Psoas muscle (tissue), 7 donors: ENCODE measurements at regions not wholly inside any gene's neighbourhood (a gene's known extent, or its start where the extent isn't known, plus 50 kb on each side); places are given as distances from the start of the nearest gene placed in this dataset.

Source experiments
- ATAC-seq, 4 donors: fragments of 200-7000 bp; cut with Tn5 transposase; one replicate each; pipeline ENCODE4 v1.9.1; 2020; ENCODE audit warnings: moderate library complexity in 3 of 4, mild to moderate bottlenecking in 2 of 4
- DNase-seq, 2 donors: peaks; one replicate each; pipeline ENCODE4 v3.0.0-alpha.2; 2020
- H3K27ac ChIP-seq: fragments of 200-600 bp; one replicate; pipeline ENCODE4 v1.8.0; 2022
- H3K27me3 ChIP-seq, 3 donors: fragments of 200-600 bp in 1 of 3; one replicate each; pipeline versions ENCODE4 v1.6.1 to v1.8.0; 2013 to 2022; ENCODE audit warnings: low read length in 2 of 3, mild to moderate bottlenecking in 2 of 3, moderate library complexity in 1 of 3; ENCODE audit not compliant: insufficient read depth in 3 of 3
- H3K36me3 ChIP-seq, 2 donors: fragments of 200-600 bp in 1 of 2; one replicate each; pipeline versions ENCODE4 v1.6.1 to v1.8.0; 2013 to 2022; ENCODE audit warnings: low read depth in 1 of 2, mild to moderate bottlenecking in 1 of 2, moderate library complexity in 1 of 2; ENCODE audit not compliant: insufficient read depth in 1 of 2
- H3K4me1 ChIP-seq: fragments of 200-600 bp; one replicate; pipeline ENCODE4 v1.8.0; 2022
- H3K4me3 ChIP-seq: fragments of 200-600 bp; one replicate; pipeline ENCODE4 v1.8.0; 2022; ENCODE audit warnings: mild to moderate bottlenecking
- H3K9me3 ChIP-seq: fragments of 200-600 bp; one replicate; pipeline ENCODE4 v1.8.0; 2022
- WGBS, 3 donors: extraction: QIAGEN DNeasy Blood & Tissue Kit; methylation state at CpG; one replicate each; pipeline versions ENCODE4 v1.1.6 to v1.1.7; 2013; 5-methylcytosine and 5-hydroxymethylcytosine counted together
- intact Hi-C, 2 donors: fragments of 100-400 bp; cut with DNase I; formaldehyde crosslinking; loops; one replicate each; pipeline versions ENCODE4 v1.11.0 to v1.14.2; 2022
- TF ChIP-seq, protein P1 (sequence below): fragments of 200-600 bp; IDR thresholded peaks from one replicate; pipeline ENCODE4 v1.8.0; 2022; ENCODE audit warnings: antibody characterized with exemption
- donor health status: healthy with polysubstance abuse.
- donor health status: DM: no; HTN: no; CAD: no; lungs with moderate emphysema.
- donor health status: Bipolar disorder and iron deficiency.
- donor health status: healthy.
- donor health status: DM: yes; HTN: yes; CAD: no.
- donor health status: DM: no; HTN: no; CAD: no.
- donor health status: DM: yes; HTN: yes; CAD: no.

DNA sequence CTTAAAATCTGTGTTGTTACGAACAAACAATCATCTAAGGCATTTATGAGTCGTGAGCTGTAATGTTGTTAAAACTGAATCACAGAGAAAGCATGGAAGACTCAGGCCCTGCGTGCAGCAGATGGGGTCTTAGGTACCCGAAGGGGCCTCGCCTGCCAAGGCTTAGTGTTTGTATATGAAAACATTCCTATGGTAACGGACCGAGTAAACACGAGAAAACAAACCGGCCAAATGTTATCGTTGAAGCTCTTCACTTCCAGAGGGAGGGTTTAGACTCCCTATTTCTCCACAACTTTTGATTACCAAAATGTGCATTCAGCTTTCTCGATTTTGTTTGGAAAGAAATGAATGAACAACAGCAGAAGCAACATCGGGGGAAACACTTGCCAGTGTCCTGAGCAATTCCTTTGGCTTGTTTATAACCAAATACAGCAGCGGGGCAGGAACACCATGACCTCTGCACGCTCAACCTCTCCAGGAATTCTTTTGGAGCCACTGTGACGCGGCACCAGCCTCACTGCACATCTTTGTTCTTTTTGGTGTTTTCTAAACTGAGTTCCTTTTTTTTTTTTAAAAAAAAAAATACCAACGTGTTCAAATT is 121.6 kb upstream of the KLF6 start:
- DNase-seq, result peak; percentile 30 to 70
- Histone ChIP-seq H3K27me3 (no peaks in the 10 kb centered on the region), H3K9me3 (no peaks in the 10 kb centered on the region), H3K4me3 (no peak overlapping the region), H3K36me3 (no peaks in the 10 kb centered on the region), H3K27ac (peak overlapping the region; percentile 15), H3K4me1 (no peaks in the 10 kb centered on the region)
- WGBS, 3 donors, result 37 to 60% (median 46%) methylated on average over 17 of the region's 17 CpGs
- intact Hi-C loops, result loop anchor here in 1 of 2 donors (5.0 kb wide), 1 partner anchor 439 kb away; no protein-coding TSS in a partner anchor
- peak in 2 of 4 donors; percentile 57 to 59 for ATAC-seq
- TF ChIP-seq, protein P1, sequence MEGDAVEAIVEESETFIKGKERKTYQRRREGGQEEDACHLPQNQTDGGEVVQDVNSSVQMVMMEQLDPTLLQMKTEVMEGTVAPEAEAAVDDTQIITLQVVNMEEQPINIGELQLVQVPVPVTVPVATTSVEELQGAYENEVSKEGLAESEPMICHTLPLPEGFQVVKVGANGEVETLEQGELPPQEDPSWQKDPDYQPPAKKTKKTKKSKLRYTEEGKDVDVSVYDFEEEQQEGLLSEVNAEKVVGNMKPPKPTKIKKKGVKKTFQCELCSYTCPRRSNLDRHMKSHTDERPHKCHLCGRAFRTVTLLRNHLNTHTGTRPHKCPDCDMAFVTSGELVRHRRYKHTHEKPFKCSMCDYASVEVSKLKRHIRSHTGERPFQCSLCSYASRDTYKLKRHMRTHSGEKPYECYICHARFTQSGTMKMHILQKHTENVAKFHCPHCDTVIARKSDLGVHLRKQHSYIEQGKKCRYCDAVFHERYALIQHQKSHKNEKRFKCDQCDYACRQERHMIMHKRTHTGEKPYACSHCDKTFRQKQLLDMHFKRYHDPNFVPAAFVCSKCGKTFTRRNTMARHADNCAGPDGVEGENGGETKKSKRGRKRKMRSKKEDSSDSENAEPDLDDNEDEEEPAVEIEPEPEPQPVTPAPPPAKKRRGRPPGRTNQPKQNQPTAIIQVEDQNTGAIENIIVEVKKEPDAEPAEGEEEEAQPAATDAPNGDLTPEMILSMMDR, result no peak

DNA sequence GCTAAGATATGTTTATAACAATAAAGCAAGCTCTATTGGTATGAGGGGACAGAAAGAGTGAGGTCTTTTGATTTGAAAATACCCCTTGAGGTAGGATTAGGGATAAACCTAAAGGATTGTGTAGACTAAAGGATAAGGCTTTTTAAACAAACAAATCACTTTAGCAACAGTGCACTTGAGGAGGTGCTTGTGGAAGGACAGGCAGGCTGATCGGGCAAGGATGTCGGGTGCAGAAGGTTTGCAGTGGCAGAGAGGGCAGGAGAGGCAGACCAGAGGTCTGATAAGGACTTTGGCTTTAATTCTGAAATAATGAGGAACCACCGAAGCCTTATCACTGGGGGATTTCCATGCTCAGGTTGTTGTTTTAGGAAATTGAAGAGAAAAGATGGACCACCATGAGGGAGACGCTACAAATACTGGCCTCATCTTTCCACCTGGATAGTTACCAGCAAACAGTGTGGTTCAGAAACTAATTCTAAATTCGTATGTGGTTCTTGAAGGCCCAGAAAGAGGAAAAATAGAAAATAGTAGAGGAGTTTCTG is 119.5 kb upstream of the KLF6 start:
- no peaks in the 10 kb centered on the region for H3K27me3 ChIP-seq
- WGBS, 3 donors, result 88 to 92% (median 89%) methylated on average over 5 of the region's 5 CpGs
- intact Hi-C loops, result no loop called here
- H3K4me1 ChIP-seq, result no peaks in the 10 kb centered on the region
- H3K4me3 ChIP-seq, result no peak overlapping the region
- DNase-seq (no peak), ATAC-seq (no peak)
- TF ChIP-seq, protein P1, result no peak
- H3K9me3 ChIP-seq, result no peaks in the 10 kb centered on the region
- no peak overlapping the region for H3K27ac ChIP-seq
- no peaks in the 10 kb centered on the region for H3K36me3 ChIP-seq

DNA sequence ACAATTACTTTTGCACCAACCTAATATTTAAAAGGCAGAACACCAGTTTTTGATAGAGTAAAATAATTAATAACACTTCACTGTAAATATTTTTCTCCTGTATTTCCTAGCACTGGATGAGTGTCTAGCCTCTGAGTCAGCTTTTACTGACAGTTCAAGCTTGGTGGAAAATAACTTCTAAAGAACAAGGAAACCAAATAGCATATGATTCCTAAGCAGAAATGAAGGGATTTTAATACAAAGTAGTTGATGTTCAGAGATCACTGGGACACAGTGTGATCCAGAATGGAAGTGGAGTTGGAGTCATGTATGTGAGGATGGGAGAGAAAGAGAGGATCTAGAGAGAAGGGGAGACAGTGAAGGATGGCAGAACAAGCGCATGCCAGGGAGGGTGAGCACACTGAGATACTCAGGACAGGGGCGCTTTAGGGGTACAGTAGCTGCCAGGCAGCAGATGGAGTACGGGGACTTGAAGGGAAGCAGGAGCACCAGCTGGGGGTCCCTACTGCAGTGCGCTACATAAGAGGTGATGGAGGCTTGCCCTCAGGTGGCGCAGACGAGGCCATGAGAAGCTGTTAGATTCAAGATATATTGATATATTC is 117.9 kb upstream of the KLF6 start:
- DNase-seq (no peak), ATAC-seq (no peak)
- Histone ChIP-seq H3K4me3 (no peak overlapping the region), H3K27me3 (no peaks in the 10 kb centered on the region), H3K27ac (no peak overlapping the region), H3K36me3 (no peaks in the 10 kb centered on the region), H3K9me3 (no peaks in the 10 kb centered on the region), H3K4me1 (no peaks in the 10 kb centered on the region)
- intact Hi-C loops, result no loop called here
- WGBS, 3 donors, result 97 to 98% (median 98%) methylated on average over 6 of the region's 6 CpGs
- TF ChIP-seq, protein P1, result no peak

DNA sequence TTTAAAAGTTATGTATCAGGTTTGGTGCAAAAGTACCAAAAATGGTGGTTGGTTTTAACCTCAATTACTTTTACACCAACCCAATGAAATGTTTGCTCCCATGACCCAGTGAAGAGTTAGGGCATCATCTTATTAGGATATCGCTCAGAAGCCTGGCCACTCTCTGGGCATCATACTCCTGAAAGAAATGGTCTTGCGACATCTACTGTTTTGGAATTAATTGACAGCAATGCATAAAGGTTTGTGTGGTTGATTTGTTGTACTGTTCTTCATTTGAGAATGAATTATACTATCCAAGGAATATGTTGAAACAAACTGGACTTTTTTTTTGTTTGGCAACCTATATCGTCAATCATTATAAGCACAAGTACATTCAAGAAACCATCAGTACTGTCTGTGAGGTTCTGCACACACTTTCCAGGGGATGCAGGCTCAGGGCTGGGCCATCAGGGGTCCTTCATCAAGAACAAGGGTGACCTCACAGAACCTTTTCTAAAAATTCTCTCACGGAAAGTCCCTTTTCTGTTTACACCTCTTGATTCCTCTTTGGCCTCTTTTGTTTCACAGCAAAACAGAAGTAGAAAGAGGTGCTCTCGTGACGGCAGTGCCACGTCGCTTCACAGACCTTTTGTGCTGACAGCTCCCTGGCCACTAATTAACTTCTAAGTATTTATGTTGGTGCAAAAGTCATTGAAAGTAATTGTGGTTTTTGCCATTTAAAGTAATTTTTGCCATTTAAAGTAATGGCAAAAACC is 117.2 kb upstream of the KLF6 start:
- intact Hi-C loops, result no loop called here
- Histone ChIP-seq H3K4me3 (no peak overlapping the region), H3K36me3 (no peaks in the 10 kb centered on the region), H3K27me3 (no peaks in the 10 kb centered on the region), H3K27ac (no peak overlapping the region), H3K9me3 (no peaks in the 10 kb centered on the region), H3K4me1 (no peaks in the 10 kb centered on the region)
- TF ChIP-seq, protein P1, result no peak
- ATAC-seq, result peak in 2 of 4 donors; percentile 43 to 61
- no peak for DNase-seq
- 58 to 69% (median 65%) methylated on average over 8 of the region's 8 CpGs for WGBS, 3 donors
